ENCODE measurements at regions not wholly inside any gene's neighbourhood (a gene's known extent, or its start where the extent isn't known, plus 50 kb on each side); places are given as distances from the start of the nearest gene placed in this dataset.

DNA sequence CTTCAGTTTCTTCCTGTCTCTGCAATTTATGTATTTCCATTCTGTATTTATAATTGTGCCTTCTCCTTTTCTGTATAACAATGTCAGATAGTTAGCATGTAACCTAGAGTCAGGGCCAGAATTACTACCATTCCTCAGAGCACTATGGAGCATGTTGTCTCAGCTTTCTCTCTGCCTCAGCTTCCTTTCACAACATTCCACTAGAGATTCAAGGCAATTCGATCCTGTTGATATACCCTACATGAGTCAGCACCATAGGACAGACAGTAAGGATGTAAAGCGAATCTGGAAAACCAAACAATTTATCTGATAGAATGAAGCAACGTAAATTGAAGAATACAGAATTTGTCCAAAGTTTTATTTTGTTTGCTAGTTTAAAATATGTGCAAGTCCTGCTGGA, 728.3 kb upstream of the SEMA6A start:
- ChIA-PET RAD21 (ENCODE audit: unreplicated experiment) (no interaction called here), POLR2A (no interaction called here), CTCF (no interaction called here), SMC1A (ENCODE audit: uncharacterized antibody, unreplicated experiment) (interaction anchor here (1.6 kb wide), 1 partner anchor 18 kb away, joined by 3 read pairs; no protein-coding TSS in a partner anchor)
- ATAC-seq (no peak), DNase-seq (ENCODE audit: low read depth, low spot score) (no peak), FAIRE-seq (no peak)
- Histone ChIP-seq H3K4me3 (no peak overlapping the region), H3K36me3 (ENCODE audit: control insufficient read depth in 2 of 2, insufficient read depth in 2 of 2, low read length in 1 of 2) (no peaks in the 10 kb centered on the region), H3K27me3 (replicated peaks in 1 of 2; ENCODE audit: control insufficient read depth in 2 of 2, insufficient read depth in 2 of 2, low read length in 1 of 2) (no peaks in the 10 kb centered on the region), H3K4me1 (ENCODE audit: control insufficient read depth, insufficient read depth, low read length) (no peaks in the 10 kb centered on the region), H3K9me3 (replicated peaks; ENCODE audit: control insufficient read depth, insufficient read depth, low read length) (no peaks in the 10 kb centered on the region), H3K79me2 (ENCODE audit: control insufficient read depth, insufficient read depth, low read length) (no peaks in the 10 kb centered on the region), H4K20me1 (ENCODE audit: control insufficient read depth, insufficient read depth) (no peaks in the 10 kb centered on the region), H3K4me2 (ENCODE audit: control insufficient read depth, insufficient read depth) (no peak overlapping the region), H2AFZ (ENCODE audit: control insufficient read depth, low read depth, low read length) (no peak overlapping the region), H3K9ac (ENCODE audit: control insufficient read depth, insufficient read depth, low read length) (no peak overlapping the region), H3K27ac (ENCODE audit: control insufficient read depth, insufficient read depth) (no peak overlapping the region)
- in situ Hi-C loops (cut with MboI) (no loop called here), intact Hi-C loops (cut with micrococcal nuclease; ENCODE audit: unreplicated experiment) (no loop called here)
- BruUV-seq (replicated peaks), result no TSS peak
- WGBS (ENCODE audit: insufficient coverage, insufficient replicate concordance, low lambda C conversion rate, missing lambda C conversion rate), result 0% methylated on average over 3 of the region's 3 CpGs
- no peak for TF ChIP-seq CBFB (IDR thresholded peaks at IDR 0.05; ENCODE audit: low read depth)
- TF ChIP-seq, protein P1, sequence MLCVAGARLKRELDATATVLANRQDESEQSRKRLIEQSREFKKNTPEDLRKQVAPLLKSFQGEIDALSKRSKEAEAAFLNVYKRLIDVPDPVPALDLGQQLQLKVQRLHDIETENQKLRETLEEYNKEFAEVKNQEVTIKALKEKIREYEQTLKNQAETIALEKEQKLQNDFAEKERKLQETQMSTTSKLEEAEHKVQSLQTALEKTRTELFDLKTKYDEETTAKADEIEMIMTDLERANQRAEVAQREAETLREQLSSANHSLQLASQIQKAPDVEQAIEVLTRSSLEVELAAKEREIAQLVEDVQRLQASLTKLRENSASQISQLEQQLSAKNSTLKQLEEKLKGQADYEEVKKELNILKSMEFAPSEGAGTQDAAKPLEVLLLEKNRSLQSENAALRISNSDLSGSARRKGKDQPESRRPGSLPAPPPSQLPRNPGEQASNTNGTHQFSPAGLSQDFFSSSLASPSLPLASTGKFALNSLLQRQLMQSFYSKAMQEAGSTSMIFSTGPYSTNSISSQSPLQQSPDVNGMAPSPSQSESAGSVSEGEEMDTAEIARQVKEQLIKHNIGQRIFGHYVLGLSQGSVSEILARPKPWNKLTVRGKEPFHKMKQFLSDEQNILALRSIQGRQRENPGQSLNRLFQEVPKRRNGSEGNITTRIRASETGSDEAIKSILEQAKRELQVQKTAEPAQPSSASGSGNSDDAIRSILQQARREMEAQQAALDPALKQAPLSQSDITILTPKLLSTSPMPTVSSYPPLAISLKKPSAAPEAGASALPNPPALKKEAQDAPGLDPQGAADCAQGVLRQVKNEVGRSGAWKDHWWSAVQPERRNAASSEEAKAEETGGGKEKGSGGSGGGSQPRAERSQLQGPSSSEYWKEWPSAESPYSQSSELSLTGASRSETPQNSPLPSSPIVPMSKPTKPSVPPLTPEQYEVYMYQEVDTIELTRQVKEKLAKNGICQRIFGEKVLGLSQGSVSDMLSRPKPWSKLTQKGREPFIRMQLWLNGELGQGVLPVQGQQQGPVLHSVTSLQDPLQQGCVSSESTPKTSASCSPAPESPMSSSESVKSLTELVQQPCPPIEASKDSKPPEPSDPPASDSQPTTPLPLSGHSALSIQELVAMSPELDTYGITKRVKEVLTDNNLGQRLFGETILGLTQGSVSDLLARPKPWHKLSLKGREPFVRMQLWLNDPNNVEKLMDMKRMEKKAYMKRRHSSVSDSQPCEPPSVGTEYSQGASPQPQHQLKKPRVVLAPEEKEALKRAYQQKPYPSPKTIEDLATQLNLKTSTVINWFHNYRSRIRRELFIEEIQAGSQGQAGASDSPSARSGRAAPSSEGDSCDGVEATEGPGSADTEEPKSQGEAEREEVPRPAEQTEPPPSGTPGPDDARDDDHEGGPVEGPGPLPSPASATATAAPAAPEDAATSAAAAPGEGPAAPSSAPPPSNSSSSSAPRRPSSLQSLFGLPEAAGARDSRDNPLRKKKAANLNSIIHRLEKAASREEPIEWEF (IDR thresholded peaks at IDR 0.05; ENCODE audit: insufficient replicate concordance, low read depth, low read length), result no peak
- no peak for TF ChIP-seq YBX1 (IDR thresholded peaks at IDR 0.05)
- no peak for TF ChIP-seq RUNX3 (IDR thresholded peaks at IDR 0.05; ENCODE audit: low read length)
- TF ChIP-seq, protein P2, sequence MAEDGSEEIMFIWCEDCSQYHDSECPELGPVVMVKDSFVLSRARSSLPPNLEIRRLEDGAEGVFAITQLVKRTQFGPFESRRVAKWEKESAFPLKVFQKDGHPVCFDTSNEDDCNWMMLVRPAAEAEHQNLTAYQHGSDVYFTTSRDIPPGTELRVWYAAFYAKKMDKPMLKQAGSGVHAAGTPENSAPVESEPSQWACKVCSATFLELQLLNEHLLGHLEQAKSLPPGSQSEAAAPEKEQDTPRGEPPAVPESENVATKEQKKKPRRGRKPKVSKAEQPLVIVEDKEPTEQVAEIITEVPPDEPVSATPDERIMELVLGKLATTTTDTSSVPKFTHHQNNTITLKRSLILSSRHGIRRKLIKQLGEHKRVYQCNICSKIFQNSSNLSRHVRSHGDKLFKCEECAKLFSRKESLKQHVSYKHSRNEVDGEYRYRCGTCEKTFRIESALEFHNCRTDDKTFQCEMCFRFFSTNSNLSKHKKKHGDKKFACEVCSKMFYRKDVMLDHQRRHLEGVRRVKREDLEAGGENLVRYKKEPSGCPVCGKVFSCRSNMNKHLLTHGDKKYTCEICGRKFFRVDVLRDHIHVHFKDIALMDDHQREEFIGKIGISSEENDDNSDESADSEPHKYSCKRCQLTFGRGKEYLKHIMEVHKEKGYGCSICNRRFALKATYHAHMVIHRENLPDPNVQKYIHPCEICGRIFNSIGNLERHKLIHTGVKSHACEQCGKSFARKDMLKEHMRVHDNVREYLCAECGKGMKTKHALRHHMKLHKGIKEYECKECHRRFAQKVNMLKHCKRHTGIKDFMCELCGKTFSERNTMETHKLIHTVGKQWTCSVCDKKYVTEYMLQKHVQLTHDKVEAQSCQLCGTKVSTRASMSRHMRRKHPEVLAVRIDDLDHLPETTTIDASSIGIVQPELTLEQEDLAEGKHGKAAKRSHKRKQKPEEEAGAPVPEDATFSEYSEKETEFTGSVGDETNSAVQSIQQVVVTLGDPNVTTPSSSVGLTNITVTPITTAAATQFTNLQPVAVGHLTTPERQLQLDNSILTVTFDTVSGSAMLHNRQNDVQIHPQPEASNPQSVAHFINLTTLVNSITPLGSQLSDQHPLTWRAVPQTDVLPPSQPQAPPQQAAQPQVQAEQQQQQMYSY (CRISPR knock-in tag; IDR thresholded peaks at IDR 0.05), result no peak
- no peak for TF ChIP-seq ZNF384 (IDR thresholded peaks at IDR 0.05; ENCODE audit: borderline replicate concordance, low read depth, low read length)
- TF ChIP-seq ETV6 (conservative IDR thresholded peaks at IDR 0.05 in 1 of 2, IDR thresholded peaks at IDR 0.05 in 1 of 2; ENCODE audit: borderline replicate concordance in 1 of 2, low read depth in 1 of 2), result no peak
- no peak for TF ChIP-seq SMAD1 (IDR thresholded peaks at IDR 0.05; ENCODE audit: low read depth, partially characterized antibody)
- no peak for TF ChIP-seq IRF4 (IDR thresholded peaks at IDR 0.05; ENCODE audit: low read depth, low read length)
- TF ChIP-seq ZNF24 (IDR thresholded peaks at IDR 0.05), result no peak
- no peak for TF ChIP-seq NFYB (IDR thresholded peaks at IDR 0.05; ENCODE audit: insufficient read depth, low read depth, low read length)
- TF ChIP-seq RB1 (IDR thresholded peaks at IDR 0.05; ENCODE audit: borderline replicate concordance), result no peak
- TF ChIP-seq, protein P3, sequence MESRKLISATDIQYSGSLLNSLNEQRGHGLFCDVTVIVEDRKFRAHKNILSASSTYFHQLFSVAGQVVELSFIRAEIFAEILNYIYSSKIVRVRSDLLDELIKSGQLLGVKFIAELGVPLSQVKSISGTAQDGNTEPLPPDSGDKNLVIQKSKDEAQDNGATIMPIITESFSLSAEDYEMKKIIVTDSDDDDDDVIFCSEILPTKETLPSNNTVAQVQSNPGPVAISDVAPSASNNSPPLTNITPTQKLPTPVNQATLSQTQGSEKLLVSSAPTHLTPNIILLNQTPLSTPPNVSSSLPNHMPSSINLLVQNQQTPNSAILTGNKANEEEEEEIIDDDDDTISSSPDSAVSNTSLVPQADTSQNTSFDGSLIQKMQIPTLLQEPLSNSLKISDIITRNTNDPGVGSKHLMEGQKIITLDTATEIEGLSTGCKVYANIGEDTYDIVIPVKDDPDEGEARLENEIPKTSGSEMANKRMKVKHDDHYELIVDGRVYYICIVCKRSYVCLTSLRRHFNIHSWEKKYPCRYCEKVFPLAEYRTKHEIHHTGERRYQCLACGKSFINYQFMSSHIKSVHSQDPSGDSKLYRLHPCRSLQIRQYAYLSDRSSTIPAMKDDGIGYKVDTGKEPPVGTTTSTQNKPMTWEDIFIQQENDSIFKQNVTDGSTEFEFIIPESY (IDR thresholded peaks at IDR 0.05), result no peak
- no peak for TF ChIP-seq MXI1 (IDR thresholded peaks at IDR 0.05; ENCODE audit: low read depth, low read length)
- no peak for TF ChIP-seq GABPA (IDR thresholded peaks at IDR 0.05; ENCODE audit: low read depth)

All from GM12878 (cell line).